ENCODE measurements at regions not wholly inside any gene's neighbourhood (a gene's known extent, or its start where the extent isn't known, plus 50 kb on each side); places are given as distances from the start of the nearest gene placed in this dataset.
"Not testable (repeated sequence)": the region's sequence is repeated elsewhere in the genome, so short reads cannot be mapped to it uniquely, and the experiment has no call there.

DNA sequence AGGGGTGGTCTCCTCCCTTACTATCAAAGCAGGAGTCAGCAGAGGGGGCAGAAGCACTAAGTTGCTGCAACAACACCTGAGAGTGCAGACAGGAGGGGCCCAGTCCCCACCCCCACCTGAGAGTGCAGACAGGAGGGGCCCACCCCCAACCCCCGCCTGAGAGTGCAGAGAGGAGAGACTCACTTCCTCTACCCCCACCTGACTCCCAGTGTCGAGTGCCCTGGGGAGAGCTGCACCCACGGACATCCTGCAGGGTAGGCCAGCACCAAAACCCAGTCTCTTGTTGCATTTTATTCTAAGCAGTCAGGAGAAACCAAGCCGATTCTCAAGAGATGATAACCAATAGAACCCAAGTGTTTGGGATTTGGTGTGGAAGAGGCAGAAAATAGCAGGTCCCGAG is 78.4 kb downstream of the NAPG start:
- Mint-ChIP-seq H3K9me3 (ENCODE audit: low read depth) (peaks cover 2% of the 10 kb centered on the region), H3K4me3 (no peak overlapping the region), H3K36me3 (peaks cover 2% of the 10 kb centered on the region), H3K27me3 (peaks cover 5% of the 10 kb centered on the region), H3K27ac (no peak overlapping the region), H3K4me1 (peaks cover 2% of the 10 kb centered on the region)
- ATAC-seq, result no peak
- no peak for DNase-seq
- CTCF ChIA-PET, result no interaction called here

- CTCF ChIA-PET; DNase-seq; H3K27me3 Mint-ChIP-seq; H3K9me3 Mint-ChIP-seq (ENCODE audit: low read depth); H3K4me3 Mint-ChIP-seq; H3K36me3 Mint-ChIP-seq; H3K4me1 Mint-ChIP-seq; H3K27ac Mint-ChIP-seq: not testable (repeated sequence)
- ATAC-seq, result peak; percentile 23
These were observed 81.1 kb downstream of the NAPG start for GRCh38 chr18:10606881-10607280.

GRCh38 chr18:10607332-10608248 is 81.8 kb downstream of the NAPG start:
- H3K27ac Mint-ChIP-seq; H3K9me3 Mint-ChIP-seq (ENCODE audit: low read depth); CTCF ChIA-PET; H3K4me1 Mint-ChIP-seq; H3K27me3 Mint-ChIP-seq; H3K36me3 Mint-ChIP-seq; DNase-seq; H3K4me3 Mint-ChIP-seq: not testable (repeated sequence)
- ATAC-seq, result peak; percentile 63

DNA sequence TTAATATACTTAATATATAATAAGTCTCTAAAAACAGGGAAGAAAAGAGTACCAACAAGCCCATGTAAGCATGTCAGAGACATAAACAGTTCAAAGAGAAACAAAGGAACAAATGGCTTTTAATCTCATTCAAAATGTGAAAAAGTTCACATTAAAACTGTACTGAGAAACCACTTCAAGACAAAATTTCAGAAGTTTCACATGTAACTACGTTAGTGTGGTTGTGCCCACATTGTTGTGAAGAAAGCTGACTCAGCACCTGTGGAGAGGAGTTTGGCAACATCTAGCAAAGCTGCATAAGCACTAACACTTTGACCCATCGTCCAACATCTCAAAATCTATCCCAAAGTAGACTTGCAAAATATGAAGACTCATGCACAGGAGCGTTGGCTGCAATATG is 82.6 kb downstream of the NAPG start:
- ATAC-seq; CTCF ChIA-PET; H3K4me3 Mint-ChIP-seq; H3K9me3 Mint-ChIP-seq (ENCODE audit: low read depth); H3K27ac Mint-ChIP-seq; H3K27me3 Mint-ChIP-seq; H3K4me1 Mint-ChIP-seq; DNase-seq; H3K36me3 Mint-ChIP-seq: not testable (repeated sequence)

DNA sequence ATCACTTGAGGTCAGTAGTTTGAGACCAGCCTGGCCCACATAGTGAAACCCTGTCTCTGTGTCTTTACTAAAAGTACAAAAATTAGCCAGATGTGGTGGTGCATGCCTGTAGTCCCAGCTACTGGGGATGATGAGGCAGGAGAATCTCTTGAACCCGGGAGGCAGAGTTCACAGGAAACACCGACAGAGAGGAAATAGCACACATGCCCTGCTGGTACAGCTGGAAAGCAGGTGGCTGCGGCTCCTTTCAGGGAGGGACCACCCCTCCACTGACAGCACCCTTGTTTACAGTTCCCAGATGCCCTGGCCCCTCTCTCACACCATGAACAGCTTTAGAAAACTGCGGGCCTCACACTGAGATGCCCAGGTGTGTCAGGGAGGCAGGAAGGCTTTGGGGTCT is 83.2 kb downstream of the NAPG start:
- H3K36me3 Mint-ChIP-seq; H3K27ac Mint-ChIP-seq; DNase-seq; H3K4me3 Mint-ChIP-seq; CTCF ChIA-PET; H3K9me3 Mint-ChIP-seq (ENCODE audit: low read depth); H3K27me3 Mint-ChIP-seq; ATAC-seq; H3K4me1 Mint-ChIP-seq: not testable (repeated sequence)

DNA sequence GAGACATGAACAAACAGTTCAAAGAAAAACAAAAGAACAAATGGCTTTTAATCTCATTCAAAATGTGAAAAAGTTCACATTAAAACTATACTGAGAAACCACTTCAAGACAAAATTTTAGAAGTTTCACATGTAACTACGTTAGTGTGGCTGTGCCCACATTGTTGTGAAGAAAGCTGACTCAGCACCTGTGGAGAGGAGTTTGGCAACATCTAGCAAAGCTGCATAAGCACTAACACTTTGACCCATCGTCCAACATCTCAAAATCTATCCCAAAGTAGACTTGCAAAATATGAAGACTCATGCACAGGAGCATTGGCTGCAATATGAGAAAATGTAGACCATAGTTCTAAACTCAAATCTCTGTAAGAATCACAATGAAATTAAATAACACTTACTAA is 87.4 kb downstream of the NAPG start:
- H3K27ac Mint-ChIP-seq; H3K9me3 Mint-ChIP-seq (ENCODE audit: low read depth); H3K36me3 Mint-ChIP-seq; ATAC-seq; H3K27me3 Mint-ChIP-seq; H3K4me1 Mint-ChIP-seq; CTCF ChIA-PET; DNase-seq; H3K4me3 Mint-ChIP-seq: not testable (repeated sequence)

DNA sequence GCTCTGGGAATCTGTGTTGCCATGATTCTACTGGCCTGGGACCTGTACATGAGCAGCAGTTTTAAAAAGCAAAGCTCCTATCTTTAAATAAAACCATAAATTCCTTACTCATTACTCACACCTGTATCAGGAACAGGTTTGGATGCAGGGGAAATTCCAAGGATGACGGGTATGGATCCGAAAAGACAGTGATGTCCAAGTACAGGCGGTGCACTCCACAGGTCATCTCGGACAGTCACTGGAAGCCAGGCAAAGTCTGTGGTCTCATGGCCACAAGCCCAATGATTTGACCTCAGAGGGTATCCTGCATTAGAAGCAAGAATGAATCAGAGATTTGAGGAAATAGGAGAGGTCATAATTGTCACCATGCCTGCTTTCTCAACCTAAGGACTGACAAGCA is 90.9 kb downstream of the NAPG start:
- H3K4me3 Mint-ChIP-seq; H3K27ac Mint-ChIP-seq; ATAC-seq; H3K27me3 Mint-ChIP-seq; DNase-seq; H3K36me3 Mint-ChIP-seq; H3K9me3 Mint-ChIP-seq (ENCODE audit: low read depth); CTCF ChIA-PET; H3K4me1 Mint-ChIP-seq: not testable (repeated sequence)

GRCh38 chr18:10618797-10619196 is 93.0 kb downstream of the NAPG start:
- H3K4me3 Mint-ChIP-seq; DNase-seq; ATAC-seq; H3K27me3 Mint-ChIP-seq; CTCF ChIA-PET; H3K4me1 Mint-ChIP-seq; H3K9me3 Mint-ChIP-seq (ENCODE audit: low read depth); H3K36me3 Mint-ChIP-seq; H3K27ac Mint-ChIP-seq: not testable (repeated sequence)

GRCh38 chr18:10619280-10619679 is 93.5 kb downstream of the NAPG start:
- H3K27ac Mint-ChIP-seq; H3K27me3 Mint-ChIP-seq; H3K36me3 Mint-ChIP-seq; CTCF ChIA-PET; H3K9me3 Mint-ChIP-seq (ENCODE audit: low read depth); H3K4me1 Mint-ChIP-seq; H3K4me3 Mint-ChIP-seq; DNase-seq; ATAC-seq: not testable (repeated sequence)

DNA sequence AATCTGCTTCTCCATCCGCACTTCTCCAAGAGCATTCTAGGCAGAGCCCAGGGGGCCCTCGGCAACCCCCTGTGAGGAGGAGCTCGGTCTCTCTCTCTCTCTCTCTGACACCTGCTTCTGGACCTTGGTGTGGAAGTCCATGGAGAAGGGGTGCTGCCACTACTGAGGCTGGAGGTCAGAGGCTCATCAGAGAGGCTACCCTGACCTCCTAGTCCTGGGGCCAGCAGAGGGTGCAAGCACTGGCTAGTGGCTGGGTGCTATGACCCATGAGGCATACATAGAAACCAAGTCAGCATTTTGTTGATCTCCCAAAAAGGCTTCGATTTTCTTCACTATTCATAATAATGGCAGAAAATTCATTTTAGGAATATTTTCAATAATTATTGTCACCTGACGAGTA is 94.0 kb downstream of the NAPG start:
- CTCF ChIA-PET; H3K36me3 Mint-ChIP-seq; H3K27me3 Mint-ChIP-seq; DNase-seq; H3K9me3 Mint-ChIP-seq (ENCODE audit: low read depth); H3K4me3 Mint-ChIP-seq; ATAC-seq; H3K27ac Mint-ChIP-seq; H3K4me1 Mint-ChIP-seq: not testable (repeated sequence)

Measured in activated CD8-positive, alpha-beta memory T cell treated with anti-CD3 and anti-CD28 coated beads, Interleukin-2, amount 10 ng/mL, durations not matched to agents 7 days and 5 days (primary cell).